Hippocampal formation (tissue), 2 donors: ENCODE measurements at regions not wholly inside any gene's neighbourhood (a gene's known extent, or its start where the extent isn't known, plus 50 kb on each side); places are given as distances from the start of the nearest gene placed in this dataset.
A peak's percentile ranks its signal among the peaks of the same experiment; 100 is the strongest.

ENCODE experiments used
- DNase-seq, 2 donors: peaks; one replicate each; lab custom pipeline; 2025; lab: John Stamatoyannopoulos, UW

GRCh38 chr12:58530742-58531062 lies 389.6 kb downstream of the LRIG3 start:
- DNase-seq: no peak

- no peak for DNase-seq
Measured at GRCh38 chr12:58532855-58533608, 387.3 kb downstream of the LRIG3 start.

- no peak for DNase-seq
Measured at GRCh38 chr12:58533652-58534051, 386.7 kb downstream of the LRIG3 start.

GRCh38 chr12:58537278-58537677 lies 383.0 kb downstream of the LRIG3 start:
- DNase-seq: peak in 1 of 2 donors; percentile 29

GRCh38 chr12:58539295-58539694 lies 381.0 kb downstream of the LRIG3 start:
- no peak for DNase-seq

GRCh38 chr12:58540480-58541299 lies 379.6 kb downstream of the LRIG3 start:
- DNase-seq: peak; percentile 70

- DNase-seq: no peak
Measured at GRCh38 chr12:58541300-58541690, 379.0 kb downstream of the LRIG3 start.

GRCh38 chr12:58544281-58544680 lies 376.0 kb downstream of the LRIG3 start:
- DNase-seq: no peak

GRCh38 chr12:58547217-58547616 lies 373.1 kb downstream of the LRIG3 start:
- no peak for DNase-seq

- DNase-seq: no peak
Measured at GRCh38 chr12:58548801-58549200, 371.5 kb downstream of the LRIG3 start.

- DNase-seq: no peak
Measured at GRCh38 chr12:58554522-58555157, 365.7 kb downstream of the LRIG3 start.

GRCh38 chr12:58557171-58557570 lies 363.1 kb downstream of the LRIG3 start:
- no peak for DNase-seq

GRCh38 chr12:58557661-58558060 lies 362.6 kb downstream of the LRIG3 start:
- DNase-seq: no peak

- DNase-seq: no peak
Measured at GRCh38 chr12:58563621-58564020, 356.7 kb downstream of the LRIG3 start.

- DNase-seq: no peak
Measured at GRCh38 chr12:58564721-58565120, 355.6 kb downstream of the LRIG3 start.

- DNase-seq: no peak
Measured at GRCh38 chr12:58566599-58566998, 353.7 kb downstream of the LRIG3 start.

GRCh38 chr12:58567189-58567588 lies 353.1 kb downstream of the LRIG3 start:
- DNase-seq: no peak

- DNase-seq: no peak
Measured at GRCh38 chr12:58570411-58570810, 349.9 kb downstream of the LRIG3 start.

- no peak for DNase-seq
Measured at GRCh38 chr12:58575256-58575655, 345.0 kb downstream of the LRIG3 start.

GRCh38 chr12:58576081-58576480 lies 344.2 kb downstream of the LRIG3 start:
- no peak for DNase-seq

GRCh38 chr12:58576916-58577315 lies 343.4 kb downstream of the LRIG3 start:
- no peak for DNase-seq

- DNase-seq: no peak
Measured at GRCh38 chr12:58580095-58580494, 340.2 kb downstream of the LRIG3 start.

- no peak for DNase-seq
Measured at GRCh38 chr12:58583529-58583928, 336.8 kb downstream of the LRIG3 start.
